ENCODE measurements at regions not wholly inside any gene's neighbourhood (a gene's known extent, or its start where the extent isn't known, plus 50 kb on each side); places are given as distances from the start of the nearest gene placed in this dataset.

GRCh38 chr20:57946559-57947315 lies 236.9 kb upstream of the PMEPA1 start:
- Mint-ChIP-seq H3K27me3 (ENCODE audit: low read depth) (no peaks in the 10 kb centered on the region), H3K27ac (ENCODE audit: unreplicated experiment) (peak overlapping the region; percentile 88), H3K9me3 (ENCODE audit: low read depth) (no peaks in the 10 kb centered on the region), H3K36me3 (ENCODE audit: low read depth) (peaks cover 4% of the 10 kb centered on the region), H3K4me3 (ENCODE audit: unreplicated experiment) (no peak overlapping the region), H3K4me1 (ENCODE audit: low read depth) (peaks cover 40% of the 10 kb centered on the region)
- TF ChIP-seq, protein P1, sequence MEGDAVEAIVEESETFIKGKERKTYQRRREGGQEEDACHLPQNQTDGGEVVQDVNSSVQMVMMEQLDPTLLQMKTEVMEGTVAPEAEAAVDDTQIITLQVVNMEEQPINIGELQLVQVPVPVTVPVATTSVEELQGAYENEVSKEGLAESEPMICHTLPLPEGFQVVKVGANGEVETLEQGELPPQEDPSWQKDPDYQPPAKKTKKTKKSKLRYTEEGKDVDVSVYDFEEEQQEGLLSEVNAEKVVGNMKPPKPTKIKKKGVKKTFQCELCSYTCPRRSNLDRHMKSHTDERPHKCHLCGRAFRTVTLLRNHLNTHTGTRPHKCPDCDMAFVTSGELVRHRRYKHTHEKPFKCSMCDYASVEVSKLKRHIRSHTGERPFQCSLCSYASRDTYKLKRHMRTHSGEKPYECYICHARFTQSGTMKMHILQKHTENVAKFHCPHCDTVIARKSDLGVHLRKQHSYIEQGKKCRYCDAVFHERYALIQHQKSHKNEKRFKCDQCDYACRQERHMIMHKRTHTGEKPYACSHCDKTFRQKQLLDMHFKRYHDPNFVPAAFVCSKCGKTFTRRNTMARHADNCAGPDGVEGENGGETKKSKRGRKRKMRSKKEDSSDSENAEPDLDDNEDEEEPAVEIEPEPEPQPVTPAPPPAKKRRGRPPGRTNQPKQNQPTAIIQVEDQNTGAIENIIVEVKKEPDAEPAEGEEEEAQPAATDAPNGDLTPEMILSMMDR (IDR thresholded peaks at IDR 0.05) = no peak
- DNase-seq (ENCODE audit: low spot score) = peak; percentile 41

GRCh38 chr20:57944988-57945387 lies 235.2 kb upstream of the PMEPA1 start:
- Mint-ChIP-seq H3K27me3 (ENCODE audit: low read depth) (no peaks in the 10 kb centered on the region), H3K4me1 (ENCODE audit: low read depth) (peaks cover 51% of the 10 kb centered on the region), H3K36me3 (ENCODE audit: low read depth) (peaks cover 3% of the 10 kb centered on the region), H3K9me3 (ENCODE audit: low read depth) (no peaks in the 10 kb centered on the region), H3K27ac (ENCODE audit: unreplicated experiment) (no peak overlapping the region), H3K4me3 (ENCODE audit: unreplicated experiment) (no peak overlapping the region)
- DNase-seq (ENCODE audit: low spot score) = no peak
- TF ChIP-seq, protein P1 (IDR thresholded peaks at IDR 0.05) = no peak

DNA sequence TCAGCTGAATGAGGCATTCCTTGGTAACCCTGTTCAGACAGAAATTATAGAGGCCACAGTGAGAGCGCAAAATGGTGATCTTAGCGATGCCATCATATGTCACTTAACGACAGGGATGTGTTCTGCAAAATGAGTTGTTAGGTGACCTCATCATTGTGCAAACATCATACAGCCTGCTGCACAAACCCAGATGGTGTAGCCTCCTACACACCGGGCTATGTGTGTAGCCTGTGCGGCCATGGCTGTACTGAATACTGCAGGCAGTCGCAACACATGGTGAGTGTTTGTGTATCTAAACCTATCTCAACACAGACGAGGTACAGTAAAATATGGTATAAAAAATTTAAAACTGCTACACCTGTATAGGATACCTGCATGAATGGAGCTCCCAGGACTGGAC lies 234.1 kb upstream of the PMEPA1 start:
- H3K36me3 Mint-ChIP-seq (ENCODE audit: low read depth) = peaks cover 3% of the 10 kb centered on the region
- H3K9me3 Mint-ChIP-seq (ENCODE audit: low read depth) = no peaks in the 10 kb centered on the region
- TF ChIP-seq, protein P1 (IDR thresholded peaks at IDR 0.05) = no peak
- H3K27ac Mint-ChIP-seq (ENCODE audit: unreplicated experiment) = no peak overlapping the region
- peak; percentile 29 for DNase-seq (ENCODE audit: low spot score)
- H3K4me1 Mint-ChIP-seq (ENCODE audit: low read depth) = peaks cover 60% of the 10 kb centered on the region
- H3K4me3 Mint-ChIP-seq (ENCODE audit: unreplicated experiment) = no peak overlapping the region
- H3K27me3 Mint-ChIP-seq (ENCODE audit: low read depth) = no peaks in the 10 kb centered on the region

DNA sequence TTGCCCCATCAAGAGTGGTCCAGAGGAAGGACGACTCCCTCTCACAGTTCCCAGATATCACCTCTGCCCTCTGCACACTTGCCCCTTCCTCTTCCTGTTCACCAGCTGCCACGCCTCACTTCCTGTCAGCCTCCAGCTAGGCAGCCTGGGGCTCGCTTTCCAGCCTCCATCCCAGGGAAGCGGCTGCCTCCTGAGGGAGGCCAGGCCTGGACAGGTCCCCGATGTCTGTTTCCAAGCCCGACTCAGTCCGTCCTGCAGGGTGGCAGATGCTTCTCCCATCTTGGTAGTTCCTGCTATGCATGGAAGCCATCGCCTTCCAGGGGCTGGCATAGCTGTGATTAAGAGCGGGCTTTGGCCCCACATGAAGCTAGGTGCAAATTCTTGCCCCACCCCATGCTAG lies 233.5 kb upstream of the PMEPA1 start:
- DNase-seq (ENCODE audit: low spot score) = peak; percentile 75
- Mint-ChIP-seq H3K9me3 (ENCODE audit: low read depth) (no peaks in the 10 kb centered on the region), H3K36me3 (ENCODE audit: low read depth) (peaks cover 3% of the 10 kb centered on the region), H3K4me1 (ENCODE audit: low read depth) (peaks cover 62% of the 10 kb centered on the region), H3K27ac (ENCODE audit: unreplicated experiment) (no peak overlapping the region), H3K27me3 (ENCODE audit: low read depth) (no peaks in the 10 kb centered on the region), H3K4me3 (ENCODE audit: unreplicated experiment) (no peak overlapping the region)
- TF ChIP-seq, protein P1 (IDR thresholded peaks at IDR 0.05) = no peak

- peak overlapping the region; percentile 33 for H3K27ac Mint-ChIP-seq (ENCODE audit: unreplicated experiment)
- TF ChIP-seq, protein P1 (IDR thresholded peaks at IDR 0.05) = no peak
- H3K4me1 Mint-ChIP-seq (ENCODE audit: low read depth) = peaks cover 61% of the 10 kb centered on the region
- H3K4me3 Mint-ChIP-seq (ENCODE audit: unreplicated experiment) = no peak overlapping the region
- no peaks in the 10 kb centered on the region for H3K27me3 Mint-ChIP-seq (ENCODE audit: low read depth)
- no peaks in the 10 kb centered on the region for H3K9me3 Mint-ChIP-seq (ENCODE audit: low read depth)
- peak; percentile 70 for DNase-seq (ENCODE audit: low spot score)
- peaks cover 3% of the 10 kb centered on the region for H3K36me3 Mint-ChIP-seq (ENCODE audit: low read depth)
These were observed 232.0 kb upstream of the PMEPA1 start for GRCh38 chr20:57941604-57942381.

Measured in chondrocyte (in vitro differentiated cells).